ENCODE measurements at regions not wholly inside any gene's neighbourhood (a gene's known extent, or its start where the extent isn't known, plus 50 kb on each side); places are given as distances from the start of the nearest gene placed in this dataset.

- peak; percentile 30; the same call in 1 of the 2 replicates for TF ChIP-seq ZNF687 (CRISPR knock-in tag; IDR thresholded peaks at IDR 0.05)
- no peak for TF ChIP-seq ZNF597 (CRISPR knock-in tag; IDR thresholded peaks at IDR 0.05)
- no peak for TF ChIP-seq ZNF275 (CRISPR knock-in tag; IDR thresholded peaks at IDR 0.05; ENCODE audit: borderline replicate concordance)
- no peak for TF ChIP-seq NFIC (IDR thresholded peaks at IDR 0.05; ENCODE audit: low read length)
- TF ChIP-seq ZNF609 (CRISPR knock-in tag; IDR thresholded peaks at IDR 0.05; ENCODE audit: borderline replicate concordance): no peak
- TF ChIP-seq TFAP4 (IDR thresholded peaks at IDR 0.05; ENCODE audit: borderline replicate concordance, low read depth): no peak
- no peak for TF ChIP-seq ZFP37 (CRISPR knock-in tag; IDR thresholded peaks at IDR 0.05; ENCODE audit: borderline replicate concordance)
- peak; percentile 41; the same call in 1 of the 2 replicates for TF ChIP-seq HOXA7 (CRISPR knock-in tag; IDR thresholded peaks at IDR 0.05)
- TF ChIP-seq NR2F2 (IDR thresholded peaks at IDR 0.05; ENCODE audit: borderline replicate concordance, low read depth): no peak
- no peak for TF ChIP-seq PAX8 (CRISPR knock-in tag; IDR thresholded peaks at IDR 0.05; ENCODE audit: borderline replicate concordance)
- TF ChIP-seq MATR3 (CRISPR knock-in tag; IDR thresholded peaks at IDR 0.05): no peak
- no peak for TF ChIP-seq TRIM22 (IDR thresholded peaks at IDR 0.05)
- TF ChIP-seq ELF1 (CRISPR knock-in tag; IDR thresholded peaks at IDR 0.05): no peak
- peak; percentile 69 for TF ChIP-seq THRA (CRISPR knock-in tag; IDR thresholded peaks at IDR 0.05; ENCODE audit: borderline replicate concordance)
These were observed 175.7 kb downstream of the MELK start (continued) for GRCh38 chr9:36748322-36748899.
